HEK293T (cell line): ENCODE measurements at regions not wholly inside any gene's neighbourhood (a gene's known extent, or its start where the extent isn't known, plus 50 kb on each side); places are given as distances from the start of the nearest gene placed in this dataset.

Experiments
- CTCF ChIA-PET: fragments of 350-600 bp; formaldehyde crosslinking; extraction: SDS; loops from one replicate; lab custom pipeline; 2021; ENCODE audit warnings: antibody characterized with exemption, inconsistent platforms; lab: Yijun Ruan, JAX
- POLR2A ChIA-PET: fragments of 350-600 bp; formaldehyde crosslinking; extraction: SDS; loops from one replicate; lab custom pipeline; 2020; ENCODE audit warnings: antibody characterized with exemption, inconsistent platforms; lab: Yijun Ruan, JAX
- DNase-seq: peaks from one replicate; pipeline ENCODE4 v3.0.0; 2012; ENCODE audit warnings: mixed read lengths; ENCODE audit errors: extremely low spot score
- ARNT ChIP-seq: fragments of 450-650 bp; IDR thresholded peaks from 2 replicates; pipeline ENCODE4 v1.6.1; 2017; ENCODE audit warnings: mild to moderate bottlenecking
- BHLHE40 ChIP-seq: fragments of 450-650 bp; IDR thresholded peaks from 2 replicates; pipeline ENCODE4 v1.6.1; 2016; ENCODE audit warnings: mild to moderate bottlenecking, moderate library complexity, borderline replicate concordance
- CTBP1 ChIP-seq: fragments of 450-650 bp; IDR thresholded peaks from 2 replicates; pipeline ENCODE4 v1.6.1; 2016; ENCODE audit warnings: borderline replicate concordance
- ELF4 ChIP-seq: fragments of 450-650 bp; IDR thresholded peaks from 2 replicates; pipeline ENCODE4 v1.6.1; 2017; ENCODE audit warnings: antibody characterized with exemption
- FOXA1 ChIP-seq: fragments of 450-650 bp; IDR thresholded peaks from 2 replicates; pipeline ENCODE4 v1.6.1; 2016; ENCODE audit warnings: mild to moderate bottlenecking
- FOXK2 ChIP-seq: fragments of 450-650 bp; IDR thresholded peaks from 2 replicates; pipeline ENCODE4 v1.6.1; 2016; ENCODE audit warnings: mild to moderate bottlenecking
- FOXM1 ChIP-seq: fragments of 450-650 bp; IDR thresholded peaks from 2 replicates; pipeline ENCODE4 v1.6.1; 2017; ENCODE audit warnings: mild to moderate bottlenecking, borderline replicate concordance
- HDGF ChIP-seq: fragments of 450-650 bp; IDR thresholded peaks from 2 replicates; pipeline ENCODE4 v1.6.1; 2017; ENCODE audit warnings: antibody characterized with exemption, borderline replicate concordance
- L3MBTL2 ChIP-seq: fragments of 450-650 bp; conservative IDR thresholded peaks from 2 replicates; pipeline ENCODE4 v1.6.1; 2016; ENCODE audit warnings: mild to moderate bottlenecking
- LEF1 ChIP-seq: fragments of 450-650 bp; IDR thresholded peaks from 2 replicates; pipeline ENCODE4 v1.6.1; 2017; ENCODE audit warnings: mild to moderate bottlenecking, borderline replicate concordance
- NFRKB ChIP-seq: fragments of 450-650 bp; IDR thresholded peaks from 2 replicates; pipeline ENCODE4 v1.6.1; 2016; ENCODE audit warnings: mild to moderate bottlenecking, moderate library complexity
- PKNOX1 ChIP-seq: fragments of 450-650 bp; IDR thresholded peaks from 2 replicates; pipeline ENCODE4 v1.6.1; 2016
- SP1 ChIP-seq: fragments of 450-650 bp; IDR thresholded peaks from 2 replicates; pipeline ENCODE4 v1.6.1; 2017
- SUZ12 ChIP-seq: fragments of 450-650 bp; IDR thresholded peaks from 2 replicates; pipeline ENCODE4 v1.6.1; 2016; ENCODE audit warnings: mild to moderate bottlenecking
- TARDBP ChIP-seq: fragments of 450-650 bp; IDR thresholded peaks from 2 replicates; pipeline ENCODE4 v1.6.1; 2016
- ZNF384 ChIP-seq: fragments of 450-650 bp; IDR thresholded peaks from 2 replicates; pipeline ENCODE4 v1.6.1; 2016

- ChIA-PET CTCF (no interaction called here), POLR2A (no interaction called here)
- TF ChIP-seq L3MBTL2: no peak
- no peak for TF ChIP-seq BHLHE40
- TF ChIP-seq TARDBP: no peak
- no peak for TF ChIP-seq FOXM1
- TF ChIP-seq SUZ12: no peak
- no peak for TF ChIP-seq FOXA1
- TF ChIP-seq CTBP1: no peak
- TF ChIP-seq FOXK2: no peak
- DNase-seq: no peak
Observed at GRCh38 chr13:106986033-106986484, 418.1 kb upstream of the ARGLU1 start.

- no peak for DNase-seq
- TF ChIP-seq ARNT (no peak), SUZ12 (no peak), FOXA1 (no peak), HDGF (no peak), L3MBTL2 (no peak), PKNOX1 (no peak), FOXM1 (no peak), CTBP1 (no peak), ZNF384 (no peak), NFRKB (no peak), FOXK2 (no peak), BHLHE40 (no peak), SP1 (no peak), ELF4 (no peak), TARDBP (no peak), LEF1 (no peak)
- ChIA-PET POLR2A (no interaction called here), CTCF (no interaction called here)
Observed at GRCh38 chr13:106985481-106985880, 417.5 kb upstream of the ARGLU1 start.

- DNase-seq: no peak
- TF ChIP-seq FOXM1 (no peak), SUZ12 (no peak)
- ChIA-PET POLR2A (no interaction called here), CTCF (no interaction called here)
Observed at GRCh38 chr13:106981051-106981450, 413.1 kb upstream of the ARGLU1 start.

GRCh38 chr13:106967391-106967790 is 399.5 kb upstream of the ARGLU1 start:
- ChIA-PET POLR2A (no interaction called here), CTCF (no interaction called here)
- DNase-seq: no peak
- TF ChIP-seq ARNT (no peak), PKNOX1 (no peak), NFRKB (no peak), FOXK2 (no peak), ELF4 (no peak), ZNF384 (no peak), SP1 (no peak), BHLHE40 (no peak), HDGF (no peak), L3MBTL2 (no peak)

GRCh38 chr13:106963151-106963550 is 395.2 kb upstream of the ARGLU1 start:
- TF ChIP-seq ZNF384: no peak
- TF ChIP-seq FOXA1: no peak
- no peak for TF ChIP-seq SP1
- no peak for TF ChIP-seq LEF1
- TF ChIP-seq CTBP1: no peak
- TF ChIP-seq ELF4: no peak
- TF ChIP-seq FOXM1: no peak
- no peak for TF ChIP-seq PKNOX1
- TF ChIP-seq HDGF: no peak
- TF ChIP-seq L3MBTL2: no peak
- TF ChIP-seq TARDBP: no peak
- no peak for TF ChIP-seq SUZ12
- TF ChIP-seq ARNT: no peak
- no peak for TF ChIP-seq BHLHE40
- TF ChIP-seq FOXK2: no peak
- TF ChIP-seq NFRKB: no peak
- CTCF ChIA-PET: no interaction called here
- DNase-seq: no peak
- POLR2A ChIA-PET: no interaction called here

GRCh38 chr13:106961651-106962050 is 393.7 kb upstream of the ARGLU1 start:
- DNase-seq: no peak
- TF ChIP-seq LEF1: no peak
- TF ChIP-seq BHLHE40: no peak
- no peak for TF ChIP-seq FOXA1
- TF ChIP-seq FOXM1: no peak
- TF ChIP-seq FOXK2: no peak
- no peak for TF ChIP-seq HDGF
- TF ChIP-seq CTBP1: no peak
- TF ChIP-seq NFRKB: no peak
- TF ChIP-seq SUZ12: no peak
- no peak for TF ChIP-seq PKNOX1
- no peak for TF ChIP-seq ARNT
- no peak for TF ChIP-seq ZNF384
- TF ChIP-seq L3MBTL2: no peak
- TF ChIP-seq SP1: no peak
- TF ChIP-seq TARDBP: no peak
- no peak for TF ChIP-seq ELF4
- ChIA-PET CTCF (no interaction called here), POLR2A (no interaction called here)
